DND-41 (cell line): ENCODE measurements at regions not wholly inside any gene's neighbourhood (a gene's known extent, or its start where the extent isn't known, plus 50 kb on each side); places are given as distances from the start of the nearest gene placed in this dataset.

ENCODE experiments used
- CTCF ChIP-seq: IDR thresholded peaks from 2 replicates; pipeline ENCODE4 v1.5.1; 2012; ENCODE audit warnings: borderline replicate concordance, low read length, moderate library complexity, mild to moderate bottlenecking; ENCODE audit not compliant: poor library complexity, severe bottlenecking; ENCODE audit errors: extremely low read depth
- EZH2 ChIP-seq: IDR thresholded peaks from 3 replicates; pipeline ENCODE4 v1.6.1; 2012; ENCODE audit warnings: borderline replicate concordance, low read depth, mild to moderate bottlenecking, moderate library complexity, low read length, inconsistent platforms; ENCODE audit not compliant: severe bottlenecking

GRCh38 chr7:136803028-136803427, 65.4 kb upstream of the CHRM2 start:
- TF ChIP-seq CTCF (no peak), EZH2 (no peak)
